ENCODE measurements at regions not wholly inside any gene's neighbourhood (a gene's known extent, or its start where the extent isn't known, plus 50 kb on each side); places are given as distances from the start of the nearest gene placed in this dataset.

DNA sequence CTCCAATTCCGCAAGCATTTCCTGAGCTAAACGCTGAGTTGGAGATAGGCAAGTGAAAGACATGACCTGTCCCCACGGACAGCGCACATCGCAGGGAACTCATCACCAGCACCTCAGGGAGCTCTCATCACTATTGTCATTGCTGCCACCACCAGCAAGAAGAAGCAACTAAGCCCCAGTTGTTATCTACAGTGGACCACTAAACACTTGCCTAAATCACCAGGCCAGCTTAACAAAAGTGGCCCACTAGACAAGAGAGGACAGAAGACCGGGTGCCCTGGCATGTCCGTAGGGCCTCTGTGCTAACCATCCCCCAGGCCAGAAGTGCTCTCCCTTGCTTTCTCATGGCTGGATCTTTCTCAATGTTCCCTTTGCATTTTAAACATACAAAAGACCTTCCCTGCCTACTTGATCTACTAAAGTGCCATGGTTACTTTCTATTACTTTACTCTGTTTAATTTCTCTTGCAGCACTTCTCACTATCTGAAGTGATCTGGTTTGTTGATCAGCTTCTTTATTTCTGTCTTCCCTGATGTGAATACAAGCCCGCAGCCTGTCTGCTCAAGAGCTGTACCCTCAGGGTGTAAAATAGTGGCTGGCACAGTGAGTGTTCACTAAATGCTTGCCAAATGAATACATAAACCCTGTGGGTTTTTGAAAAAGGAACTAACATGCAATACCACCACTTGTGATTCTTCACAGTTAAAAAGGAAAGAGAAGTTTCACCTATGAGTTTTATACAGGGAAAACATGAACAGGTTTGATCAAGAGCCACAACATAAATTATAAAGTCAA, 60.9 kb upstream of the RFLNA start:
- TF ChIP-seq CTCF (conservative IDR thresholded peaks at IDR 0.05) (no peak), ZFX (IDR thresholded peaks at IDR 0.05) (no peak)
